IMR-90 (cell line): ENCODE measurements at regions not wholly inside any gene's neighbourhood (a gene's known extent, or its start where the extent isn't known, plus 50 kb on each side); places are given as distances from the start of the nearest gene placed in this dataset.
A peak's percentile ranks its signal among the peaks of the same experiment; 100 is the strongest.
"Not testable (repeated sequence)": the region's sequence is repeated elsewhere in the genome, so short reads cannot be mapped to it uniquely, and the experiment has no call there.

Source experiments
- ATAC-seq: fragments of 200-7000 bp; cut with Tn5 transposase; 2 replicates; pipeline ENCODE4 v1.9.1; 2020; ENCODE audit warnings: low read depth, mild to moderate bottlenecking, moderate library complexity
- BruUV-seq: library from RNA; stranded (reverse); fragments of 400-500 nt; replicated peaks from 2 replicates; lab custom pipeline; 2021; lab: Mats Ljungman, UMichigan
- CTCF ChIA-PET: fragments of 300-600 bp; formaldehyde crosslinking; extraction: SDS; loops from one replicate; lab custom pipeline; 2021; ENCODE audit warnings: antibody characterized with exemption; lab: Yijun Ruan, JAX
- POLR2A ChIA-PET: fragments of 300-600 bp; sonication (Branson Sonifier 250); formaldehyde crosslinking; loops from one replicate; lab custom pipeline; 2022; ENCODE audit warnings: antibody characterized with exemption; ENCODE audit not compliant: unreplicated experiment; lab: Charles Lee
- DNase-seq: peaks from one replicate; pipeline ENCODE4 v3.0.0; 2013
- H2AFZ ChIP-seq: replicated peaks from 2 replicates; pipeline ENCODE3; 2013; ENCODE audit warnings: low read length, mild to moderate bottlenecking; ENCODE audit not compliant: poor library complexity
- H2AK5ac ChIP-seq: 2 replicates; pipeline ENCODE4 v1.6.1; 2013; ENCODE audit warnings: low read depth, low read length, inconsistent platforms
- H2AK9ac ChIP-seq: replicated peaks from 2 replicates; pipeline ENCODE3; 2013; ENCODE audit warnings: mild to moderate bottlenecking, low read depth, low read length, moderate library complexity; ENCODE audit not compliant: poor library complexity
- H2BK120ac ChIP-seq: 2 replicates; pipeline ENCODE4 v1.6.1; 2013; ENCODE audit warnings: low read depth, low read length, inconsistent platforms
- H2BK15ac ChIP-seq: 3 replicates; pipeline ENCODE4 v1.6.1; 2013; ENCODE audit warnings: low read depth, low read length, inconsistent platforms
- H2BK20ac ChIP-seq: 2 replicates; pipeline ENCODE4 v1.6.1; 2013; ENCODE audit warnings: low read depth, mild to moderate bottlenecking, inconsistent platforms, low read length, moderate library complexity
- H2BK5ac ChIP-seq: 2 replicates; pipeline ENCODE4 v1.6.1; 2013; ENCODE audit warnings: mild to moderate bottlenecking, low read depth, low read length, inconsistent platforms; ENCODE audit not compliant: poor library complexity, severe bottlenecking
- H3K14ac ChIP-seq: replicated peaks from 2 replicates; pipeline ENCODE4 v1.6.1; 2013; ENCODE audit warnings: low read depth, low read length, inconsistent platforms
- H3K18ac ChIP-seq: 2 replicates; pipeline ENCODE4 v1.6.1; 2013; ENCODE audit warnings: low read depth, low read length, control low read depth
- H3K23ac ChIP-seq: 2 replicates; pipeline ENCODE4 v1.6.1; 2013; ENCODE audit warnings: low read depth, low read length, inconsistent platforms
- H3K27ac ChIP-seq: 2 replicates; pipeline ENCODE4 v1.5.1; 2013; ENCODE audit warnings: mild to moderate bottlenecking, control low read depth, low read length; ENCODE audit not compliant: insufficient read depth
- H3K27me3 ChIP-seq: 2 replicates; pipeline ENCODE4 v1.6.1; 2013; ENCODE audit warnings: low read length; ENCODE audit not compliant: control insufficient read depth, insufficient read depth
- H3K36me3 ChIP-seq: 2 replicates; pipeline ENCODE4 v1.6.1; 2013; ENCODE audit warnings: low read length, mixed read lengths; ENCODE audit not compliant: control insufficient read depth, insufficient read depth
- H3K4ac ChIP-seq: 2 replicates; pipeline ENCODE4 v1.6.1; 2013; ENCODE audit warnings: low read depth, low read length, inconsistent platforms
- H3K4me1 ChIP-seq: 2 replicates; pipeline ENCODE4 v1.6.1; 2013; ENCODE audit warnings: low read length, mixed read lengths; ENCODE audit not compliant: control insufficient read depth, insufficient read depth
- H3K4me2 ChIP-seq: 2 replicates; pipeline ENCODE4 v1.6.1; 2013; ENCODE audit warnings: low read depth, mild to moderate bottlenecking, control low read depth, low read length, moderate library complexity
- H3K4me3 ChIP-seq: 2 replicates; pipeline ENCODE4 v1.5.1; 2013; ENCODE audit warnings: low read depth, mild to moderate bottlenecking, control low read depth, low read length, moderate library complexity; ENCODE audit not compliant: insufficient read depth
- H3K56ac ChIP-seq: 2 replicates; pipeline ENCODE4 v1.6.1; 2013; ENCODE audit warnings: low read length, inconsistent platforms; ENCODE audit not compliant: insufficient read depth; ENCODE audit errors: extremely low read depth
- H3K79me1 ChIP-seq, 2 experiments: 2 replicates each; pipeline ENCODE4 v1.6.1; 2013; ENCODE audit warnings: low read length in 2 of 2, inconsistent platforms in 1 of 2, low read depth in 1 of 2
- H3K9ac ChIP-seq: 2 replicates; pipeline ENCODE4 v1.6.1; 2013; ENCODE audit warnings: low read depth, low read length, control low read depth
- H3K9me1 ChIP-seq: 2 replicates; pipeline ENCODE4 v1.6.1; 2013; ENCODE audit warnings: low read length, inconsistent platforms; ENCODE audit not compliant: insufficient read depth
- H3K9me3 ChIP-seq: 2 replicates; pipeline ENCODE4 v1.6.1; 2013; ENCODE audit warnings: low read length; ENCODE audit not compliant: control insufficient read depth, insufficient read depth
- H4K20me1 ChIP-seq: 2 replicates; pipeline ENCODE4 v1.6.1; 2013; ENCODE audit warnings: low read length, inconsistent platforms; ENCODE audit not compliant: insufficient read depth
- H4K5ac ChIP-seq: 2 replicates; pipeline ENCODE4 v1.6.1; 2013; ENCODE audit warnings: mild to moderate bottlenecking, low read depth, low read length, control low read depth
- H4K8ac ChIP-seq, 2 experiments: 2 replicates each; pipeline ENCODE4 v1.6.1; 2013; ENCODE audit warnings: low read depth in 2 of 2, low read length in 2 of 2, control low read depth in 1 of 2, inconsistent platforms in 1 of 2
- H4K91ac ChIP-seq: 2 replicates; pipeline ENCODE4 v1.6.1; 2013; ENCODE audit warnings: low read depth, low read length, inconsistent platforms; ENCODE audit not compliant: insufficient read depth
- CTCF ChIP-seq: conservative IDR thresholded peaks from 2 replicates; pipeline ENCODE4 v1.5.1; 2012; ENCODE audit warnings: mild to moderate bottlenecking, low read depth, low read length, improper control_type of control experiment
- SMC3 ChIP-seq: fragments of 150-350 bp; IDR thresholded peaks from 2 replicates; pipeline ENCODE4 v1.6.1; 2016; ENCODE audit warnings: low read depth, mild to moderate bottlenecking, antibody characterized with exemption, low read length, moderate library complexity
- WGBS, 2 experiments: methylation state at CpG; one replicate each; pipeline versions ENCODE4 v1.1.5 to v1.1.7; 2013; ENCODE audit warnings: missing lambda C conversion rate in 2 of 2; ENCODE audit not compliant: insufficient read length in 1 of 2; ENCODE audit errors: extremely low coverage in 2 of 2; 5-methylcytosine and 5-hydroxymethylcytosine counted together
- dilution Hi-C: fragments of 300-500 bp; cut with HindIII; formaldehyde crosslinking; loops from one replicate; pipeline ENCODE4 v1.14.3; 2018; ENCODE audit warnings: low sequenced_read_pairs; ENCODE audit not compliant: unreplicated experiment
- in situ Hi-C: fragments of 300-500 bp; cut with MboI; formaldehyde crosslinking; loops from 3 replicates; pipeline ENCODE4 v1.14.3; 2019; ENCODE audit warnings: low sequenced_read_pairs, inconsistent platforms, mixed read lengths
- intact Hi-C: fragments of 100-400 bp; cut with micrococcal nuclease; formaldehyde crosslinking; loops from 2 replicates; pipeline ENCODE4 v1.10.0; 2022

GRCh38 chr2:89048138-89049066, 356.9 kb downstream of the RPIA start:
- H3K18ac ChIP-seq, dilution Hi-C loops, H3K27ac ChIP-seq, in situ Hi-C loops, intact Hi-C loops, H2BK20ac ChIP-seq, H2AK5ac ChIP-seq, CTCF ChIA-PET, H2BK120ac ChIP-seq, H4K91ac ChIP-seq, H3K4ac ChIP-seq, H4K5ac ChIP-seq, H3K4me3 ChIP-seq, H3K4me1 ChIP-seq, POLR2A ChIA-PET, H2AFZ ChIP-seq, H3K36me3 ChIP-seq, H3K14ac ChIP-seq, H3K79me1 ChIP-seq, H2AK9ac ChIP-seq, H3K56ac ChIP-seq, H3K9ac ChIP-seq, H4K20me1 ChIP-seq, H3K27me3 ChIP-seq, H3K4me2 ChIP-seq, BruUV-seq, H3K9me3 ChIP-seq, H3K23ac ChIP-seq, H2BK5ac ChIP-seq, H3K9me1 ChIP-seq, H2BK15ac ChIP-seq, H4K8ac ChIP-seq: not testable (repeated sequence)
- WGBS, 2 experiments, result no CpG with 5 or more reads among the region's 3 CpGs
- DNase-seq (peak; percentile 5), ATAC-seq (peak; percentile 75)
- TF ChIP-seq SMC3 (peak; percentile 35; the same call in 1 of the 2 replicates), CTCF (peak; percentile 47)

- H4K20me1 ChIP-seq, H3K14ac ChIP-seq, H2BK5ac ChIP-seq, H2AFZ ChIP-seq, H3K27me3 ChIP-seq, H3K4me2 ChIP-seq, H2AK9ac ChIP-seq, H3K9ac ChIP-seq, ATAC-seq, in situ Hi-C loops, intact Hi-C loops, H2BK120ac ChIP-seq, H2AK5ac ChIP-seq, H3K23ac ChIP-seq, H4K91ac ChIP-seq, H4K5ac ChIP-seq, CTCF ChIA-PET, H3K4me1 ChIP-seq, H3K18ac ChIP-seq, H3K4me3 ChIP-seq, H4K8ac ChIP-seq, H3K4ac ChIP-seq, DNase-seq, H3K79me1 ChIP-seq, H3K27ac ChIP-seq, H3K56ac ChIP-seq, POLR2A ChIA-PET, H3K9me1 ChIP-seq, H2BK15ac ChIP-seq, H3K9me3 ChIP-seq, H3K36me3 ChIP-seq, H2BK20ac ChIP-seq, BruUV-seq, dilution Hi-C loops: not testable (repeated sequence)
- WGBS, 2 experiments, result no CpG with 5 or more reads among the region's 4 CpGs
These were observed 367.1 kb downstream of the RPIA start for GRCh38 chr2:89058616-89059015.
